ENCODE measurements at regions not wholly inside any gene's neighbourhood (a gene's known extent, or its start where the extent isn't known, plus 50 kb on each side); places are given as distances from the start of the nearest gene placed in this dataset.

GRCh38 chr2:129467012-129467779, 512.3 kb upstream of the RAB6C start:
- Histone ChIP-seq H3K9ac (ENCODE audit: low read length) (no peak overlapping the region), H3K36me3 (ENCODE audit: control insufficient read depth, insufficient read depth, low read length) (no peaks in the 10 kb centered on the region), H3K9me3 (ENCODE audit: control insufficient read depth, insufficient read depth, low read depth, low read length) (0 out of 2 replicates have a peak, but pooled peaks cover 3% of the 10 kb centered on the region), H3K27ac (ENCODE audit: low read depth, low read length) (no peak overlapping the region), H3K27me3 (ENCODE audit: control insufficient read depth, insufficient read depth, low read length) (no peaks in the 10 kb centered on the region), H3K4me3 (ENCODE audit: low read depth, low read length) (no peak overlapping the region), H3K4me1 (ENCODE audit: control insufficient read depth, insufficient read depth, low read length) (no peaks in the 10 kb centered on the region)

- H3K27me3 ChIP-seq (ENCODE audit: control insufficient read depth, insufficient read depth, low read length), result no peaks in the 10 kb centered on the region
- H3K4me3 ChIP-seq (ENCODE audit: low read depth, low read length), result no peak overlapping the region
- no peak overlapping the region for H3K27ac ChIP-seq (ENCODE audit: low read depth, low read length)
- H3K36me3 ChIP-seq (ENCODE audit: control insufficient read depth, insufficient read depth, low read length), result no peaks in the 10 kb centered on the region
- H3K4me1 ChIP-seq (ENCODE audit: control insufficient read depth, insufficient read depth, low read length), result no peaks in the 10 kb centered on the region
- 0 out of 2 replicates have a peak, but pooled peaks cover 3% of the 10 kb centered on the region for H3K9me3 ChIP-seq (ENCODE audit: control insufficient read depth, insufficient read depth, low read depth, low read length)
- no peak overlapping the region for H3K9ac ChIP-seq (ENCODE audit: low read length)
Measured at GRCh38 chr2:129467941-129468340, 511.5 kb upstream of the RAB6C start.

- Histone ChIP-seq H3K9ac (ENCODE audit: low read length) (no peak overlapping the region), H3K27ac (ENCODE audit: low read depth, low read length) (no peak overlapping the region), H3K4me3 (ENCODE audit: low read depth, low read length) (no peak overlapping the region), H3K9me3 (ENCODE audit: control insufficient read depth, insufficient read depth, low read depth, low read length) (0 out of 2 replicates have a peak, but pooled peaks cover 3% of the 10 kb centered on the region), H3K36me3 (ENCODE audit: control insufficient read depth, insufficient read depth, low read length) (no peaks in the 10 kb centered on the region), H3K27me3 (ENCODE audit: control insufficient read depth, insufficient read depth, low read length) (no peaks in the 10 kb centered on the region), H3K4me1 (ENCODE audit: control insufficient read depth, insufficient read depth, low read length) (no peaks in the 10 kb centered on the region)
Measured at GRCh38 chr2:129468879-129469278, 510.6 kb upstream of the RAB6C start.

DNA sequence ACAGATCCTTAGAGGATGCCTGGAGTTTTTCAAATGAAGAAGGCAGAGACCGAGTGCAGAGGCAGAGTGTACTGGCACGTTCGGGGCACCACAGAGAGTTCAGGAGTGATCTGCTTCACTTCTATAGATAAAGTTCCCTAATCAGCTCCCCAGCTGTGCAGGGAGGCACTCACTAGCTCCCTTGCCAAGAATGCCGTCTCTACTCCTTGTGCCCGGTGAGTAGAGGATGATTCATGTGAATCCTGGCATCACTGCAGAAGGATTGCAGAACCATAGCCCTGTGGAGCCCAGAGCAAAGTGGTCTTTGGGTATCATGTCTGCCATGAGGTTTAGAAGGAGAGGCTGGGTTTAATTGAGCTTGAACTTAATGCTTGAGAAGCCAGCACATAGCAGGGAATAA, 510.1 kb upstream of the RAB6C start:
- Histone ChIP-seq H3K9ac (ENCODE audit: low read length) (no peak overlapping the region), H3K4me3 (ENCODE audit: low read depth, low read length) (no peak overlapping the region), H3K27ac (ENCODE audit: low read depth, low read length) (no peak overlapping the region), H3K4me1 (ENCODE audit: control insufficient read depth, insufficient read depth, low read length) (no peaks in the 10 kb centered on the region), H3K9me3 (ENCODE audit: control insufficient read depth, insufficient read depth, low read depth, low read length) (0 out of 2 replicates have a peak, but pooled peaks cover 3% of the 10 kb centered on the region), H3K27me3 (ENCODE audit: control insufficient read depth, insufficient read depth, low read length) (no peaks in the 10 kb centered on the region), H3K36me3 (ENCODE audit: control insufficient read depth, insufficient read depth, low read length) (no peaks in the 10 kb centered on the region)

- H3K27me3 ChIP-seq (ENCODE audit: control insufficient read depth, insufficient read depth, low read length), result no peaks in the 10 kb centered on the region
- no peak overlapping the region for H3K4me3 ChIP-seq (ENCODE audit: low read depth, low read length)
- no peak overlapping the region for H3K27ac ChIP-seq (ENCODE audit: low read depth, low read length)
- no peaks in the 10 kb centered on the region for H3K4me1 ChIP-seq (ENCODE audit: control insufficient read depth, insufficient read depth, low read length)
- 0 out of 2 replicates have a peak, but pooled peaks cover 1% of the 10 kb centered on the region for H3K9me3 ChIP-seq (ENCODE audit: control insufficient read depth, insufficient read depth, low read depth, low read length)
- H3K9ac ChIP-seq (ENCODE audit: low read length), result no peak overlapping the region
- H3K36me3 ChIP-seq (ENCODE audit: control insufficient read depth, insufficient read depth, low read length), result no peaks in the 10 kb centered on the region
Measured at GRCh38 chr2:129469871-129470270, 509.6 kb upstream of the RAB6C start.

DNA sequence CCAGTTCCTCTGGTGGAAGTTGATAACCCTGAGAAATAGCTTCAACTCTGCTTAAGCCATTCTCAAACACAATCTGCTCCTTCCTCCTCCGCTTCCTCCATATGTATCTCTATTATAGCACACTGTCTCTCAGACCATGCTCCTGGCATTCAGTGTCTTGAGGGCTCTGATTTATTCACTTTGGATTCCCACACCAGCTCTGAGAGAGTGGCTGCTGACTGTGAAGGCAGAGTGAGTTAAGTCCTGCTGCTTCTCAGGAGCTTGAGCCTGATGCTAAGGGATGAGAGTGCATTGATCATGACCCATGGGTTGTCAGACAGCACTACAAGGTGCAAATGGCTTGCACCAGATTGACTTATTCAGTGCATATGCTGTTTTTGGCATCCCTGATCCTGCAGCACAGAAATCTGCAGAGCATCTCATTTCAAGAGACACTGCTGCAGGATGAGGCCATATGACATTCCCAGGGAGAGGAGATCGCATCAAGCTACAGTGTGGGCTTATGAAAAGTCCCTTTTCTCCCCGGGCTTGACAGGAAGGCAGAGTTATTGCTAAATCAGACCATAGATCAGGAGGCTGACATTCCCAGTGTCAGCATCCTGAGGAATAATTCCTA, 500.5 kb upstream of the RAB6C start:
- H3K9ac ChIP-seq (ENCODE audit: low read length), result no peak overlapping the region
- H3K4me1 ChIP-seq (ENCODE audit: control insufficient read depth, insufficient read depth, low read length), result peaks cover 12% of the 10 kb centered on the region; the same call in 1 of the 2 replicates
- no peaks in the 10 kb centered on the region for H3K9me3 ChIP-seq (ENCODE audit: control insufficient read depth, insufficient read depth, low read depth, low read length)
- H3K27ac ChIP-seq (ENCODE audit: low read depth, low read length), result no peak overlapping the region
- no peaks in the 10 kb centered on the region for H3K27me3 ChIP-seq (ENCODE audit: control insufficient read depth, insufficient read depth, low read length)
- no peak overlapping the region for H3K4me3 ChIP-seq (ENCODE audit: low read depth, low read length)
- no peaks in the 10 kb centered on the region for H3K36me3 ChIP-seq (ENCODE audit: control insufficient read depth, insufficient read depth, low read length)

DNA sequence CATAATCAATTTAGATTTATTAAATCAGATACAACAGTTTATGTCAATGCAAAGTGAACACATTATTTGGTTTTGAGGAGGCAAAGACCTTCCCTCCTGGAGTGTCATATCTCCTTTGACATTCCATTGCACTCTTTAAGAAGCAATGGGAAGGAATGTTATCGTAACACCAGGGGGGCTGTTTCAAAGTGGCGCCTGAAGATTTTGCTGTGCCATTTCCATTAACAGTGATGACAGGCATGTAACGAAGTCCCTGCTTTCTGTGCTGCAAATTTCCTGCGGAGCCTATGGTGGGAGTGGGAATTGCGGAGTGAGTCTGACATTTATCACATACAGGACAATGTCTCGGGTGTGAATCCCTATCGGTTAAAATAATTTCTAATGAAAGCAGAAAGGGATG, 499.6 kb upstream of the RAB6C start:
- Histone ChIP-seq H3K36me3 (ENCODE audit: control insufficient read depth, insufficient read depth, low read length) (no peaks in the 10 kb centered on the region), H3K27ac (ENCODE audit: low read depth, low read length) (no peak overlapping the region), H3K9ac (ENCODE audit: low read length) (no peak overlapping the region), H3K27me3 (ENCODE audit: control insufficient read depth, insufficient read depth, low read length) (no peaks in the 10 kb centered on the region), H3K4me3 (ENCODE audit: low read depth, low read length) (no peak overlapping the region), H3K9me3 (ENCODE audit: control insufficient read depth, insufficient read depth, low read depth, low read length) (no peaks in the 10 kb centered on the region), H3K4me1 (ENCODE audit: control insufficient read depth, insufficient read depth, low read length) (peaks cover 12% of the 10 kb centered on the region; the same call in 1 of the 2 replicates)

GRCh38 chr2:129480790-129481189, 498.7 kb upstream of the RAB6C start:
- no peaks in the 10 kb centered on the region for H3K9me3 ChIP-seq (ENCODE audit: control insufficient read depth, insufficient read depth, low read depth, low read length)
- no peaks in the 10 kb centered on the region for H3K27me3 ChIP-seq (ENCODE audit: control insufficient read depth, insufficient read depth, low read length)
- H3K4me1 ChIP-seq (ENCODE audit: control insufficient read depth, insufficient read depth, low read length), result peaks cover 12% of the 10 kb centered on the region; the same call in 1 of the 2 replicates
- H3K4me3 ChIP-seq (ENCODE audit: low read depth, low read length), result no peak overlapping the region
- H3K36me3 ChIP-seq (ENCODE audit: control insufficient read depth, insufficient read depth, low read length), result no peaks in the 10 kb centered on the region
- no peak overlapping the region for H3K27ac ChIP-seq (ENCODE audit: low read depth, low read length)
- no peak overlapping the region for H3K9ac ChIP-seq (ENCODE audit: low read length)

GRCh38 chr2:129481306-129482219, 497.9 kb upstream of the RAB6C start:
- H3K27ac ChIP-seq (ENCODE audit: low read depth, low read length), result no peak overlapping the region
- H3K9me3 ChIP-seq (ENCODE audit: control insufficient read depth, insufficient read depth, low read depth, low read length), result no peaks in the 10 kb centered on the region
- H3K4me1 ChIP-seq (ENCODE audit: control insufficient read depth, insufficient read depth, low read length), result peaks cover 12% of the 10 kb centered on the region; the same call in 1 of the 2 replicates
- H3K4me3 ChIP-seq (ENCODE audit: low read depth, low read length), result no peak overlapping the region
- H3K36me3 ChIP-seq (ENCODE audit: control insufficient read depth, insufficient read depth, low read length), result no peaks in the 10 kb centered on the region
- H3K27me3 ChIP-seq (ENCODE audit: control insufficient read depth, insufficient read depth, low read length), result no peaks in the 10 kb centered on the region
- H3K9ac ChIP-seq (ENCODE audit: low read length), result no peak overlapping the region

- Histone ChIP-seq H3K36me3 (ENCODE audit: control insufficient read depth, insufficient read depth, low read length) (no peaks in the 10 kb centered on the region), H3K27me3 (ENCODE audit: control insufficient read depth, insufficient read depth, low read length) (no peaks in the 10 kb centered on the region), H3K9ac (ENCODE audit: low read length) (no peak overlapping the region), H3K4me3 (ENCODE audit: low read depth, low read length) (no peak overlapping the region), H3K27ac (ENCODE audit: low read depth, low read length) (no peak overlapping the region), H3K4me1 (ENCODE audit: control insufficient read depth, insufficient read depth, low read length) (peaks cover 12% of the 10 kb centered on the region; the same call in 1 of the 2 replicates), H3K9me3 (ENCODE audit: control insufficient read depth, insufficient read depth, low read depth, low read length) (no peaks in the 10 kb centered on the region)
Measured at GRCh38 chr2:129482626-129483025, 496.8 kb upstream of the RAB6C start.
